HepG2 (cell line): ENCODE measurements at regions not wholly inside any gene's neighbourhood (a gene's known extent, or its start where the extent isn't known, plus 50 kb on each side); places are given as distances from the start of the nearest gene placed in this dataset.

Source experiments
- ATAC-seq: fragments of 200-7000 bp; cut with Tn5 transposase; 3 replicates; pipeline ENCODE4 v1.9.1; 2020; ENCODE audit warnings: mild to moderate bottlenecking, moderate library complexity
- BruUV-seq: library from RNA; stranded (reverse); fragments of 400-500 nt; replicated peaks from 2 replicates; lab custom pipeline; 2021; lab: Mats Ljungman, UMichigan
- CTCF ChIA-PET: fragments of 300-600 bp; formaldehyde crosslinking; extraction: SDS; loops from one replicate; lab custom pipeline; 2021; ENCODE audit warnings: low total read pairs, inconsistent platforms, low intra/inter-chr PET ratio; lab: Yijun Ruan, JAX
- POLR2A ChIA-PET: fragments of 350-600 bp; sonication (Branson Sonifier 250); formaldehyde crosslinking; loops from one replicate; lab custom pipeline; 2020; ENCODE audit warnings: antibody characterized with exemption, inconsistent platforms; lab: Yijun Ruan, JAX
- DNase-seq: peaks from one replicate; pipeline ENCODE4 v3.0.0-alpha.2; 2015; ENCODE audit warnings: low spot score
- FAIRE-seq: peaks from 3 replicates; lab custom pipeline; 2011; peaks lifted over from hg19 to GRCh38; lab: Jason Lieb, UNC
- H2AFZ ChIP-seq: one replicate; pipeline ENCODE4 v1.6.1; 2011; ENCODE audit warnings: low read length, inconsistent platforms
- H3K27ac ChIP-seq: fragments of 300-600 bp; 3 replicates; pipeline ENCODE4 v1.8.0; 2011; ENCODE audit warnings: mixed run types, mild to moderate bottlenecking, mixed read lengths, low read length, inconsistent platforms; ENCODE audit not compliant: insufficient read depth; ENCODE audit errors: extremely low read length
- H3K27me3 ChIP-seq, 2 experiments: fragments of 200-600 bp in 1 of 2; 2 replicates in 1 of 2; 3 replicates in 1 of 2; pipeline versions ENCODE4 v1.6.0 to v1.8.0; 2011; ENCODE audit warnings: low read length in 2 of 2, mild to moderate bottlenecking in 2 of 2, moderate library complexity in 2 of 2, inconsistent platforms in 1 of 2; ENCODE audit not compliant: insufficient read depth in 2 of 2, control insufficient read depth in 1 of 2
- H3K36me3 ChIP-seq, 2 experiments: fragments of 200-600 bp in 1 of 2; replicated peaks in 1 of 2; 2 replicates in 1 of 2; 3 replicates in 1 of 2; pipeline versions ENCODE4 v1.5.1 to v1.8.0; 2011; ENCODE audit warnings: low read length in 2 of 2, inconsistent platforms in 1 of 2; ENCODE audit not compliant: insufficient read depth in 2 of 2, control insufficient read depth in 1 of 2
- H3K4me1 ChIP-seq: 2 replicates; pipeline ENCODE4 v1.5.1; 2012; ENCODE audit warnings: low read length, inconsistent platforms; ENCODE audit not compliant: insufficient read depth
- H3K4me2 ChIP-seq: 2 replicates; pipeline ENCODE4 v1.6.0; 2011; ENCODE audit warnings: low read depth, low read length, inconsistent platforms
- H3K4me3 ChIP-seq, 3 experiments: fragments of 200-600 bp in 1 of 3; sonication (generic), shearing (Covaris generic) in 1 of 3; replicated peaks in 1 of 3; 2 replicates each; pipeline ENCODE4 v1.5.1; 2011 to 2016; ENCODE audit warnings: low read length in 3 of 3, inconsistent platforms in 2 of 3, low read depth in 2 of 3, mild to moderate bottlenecking in 2 of 3, control low read depth in 1 of 3, mixed read lengths in 1 of 3; ENCODE audit not compliant: insufficient read depth in 1 of 3
- H3K79me2 ChIP-seq: one replicate; pipeline ENCODE4 v1.6.1; 2011; ENCODE audit warnings: low read length, inconsistent platforms; ENCODE audit not compliant: insufficient read depth
- H3K9ac ChIP-seq: 2 replicates; pipeline ENCODE4 v1.6.0; 2011; ENCODE audit warnings: mild to moderate bottlenecking, low read depth, low read length, inconsistent platforms; ENCODE audit not compliant: insufficient read depth
- H3K9me3 ChIP-seq: 2 replicates; pipeline ENCODE4 v1.5.1; 2012; ENCODE audit warnings: mild to moderate bottlenecking, low read length
- H4K20me1 ChIP-seq: 2 replicates; pipeline ENCODE4 v1.6.0; 2011; ENCODE audit warnings: inconsistent platforms, mild to moderate bottlenecking, low read length, moderate library complexity; ENCODE audit not compliant: insufficient read depth
- AGO1 ChIP-seq: fragments of 200-400 bp; formaldehyde crosslinking; IDR thresholded peaks from 2 replicates; pipeline ENCODE4 v1.6.1; 2017; ENCODE audit warnings: mild to moderate bottlenecking, low read depth, low read length, moderate library complexity; ENCODE audit not compliant: poor library complexity, severe bottlenecking
- CC2D1A ChIP-seq: sonication (generic); formaldehyde crosslinking; IDR thresholded peaks from 2 replicates; pipeline ENCODE4 v1.8.1; 2023; ENCODE audit warnings: mild to moderate bottlenecking, missing genetic modification reagents
- MEIS2 ChIP-seq: sonication (generic); formaldehyde crosslinking; IDR thresholded peaks from 2 replicates; pipeline ENCODE4 v1.9.0; 2021; ENCODE audit warnings: mild to moderate bottlenecking, missing genetic modification reagents
- SOX5 ChIP-seq: IDR thresholded peaks from 2 replicates; pipeline ENCODE4 v1.6.1; 2016; ENCODE audit warnings: borderline replicate concordance
- TCF7 ChIP-seq: sonication (generic); IDR thresholded peaks from 2 replicates; pipeline ENCODE4 v1.6.1; 2016; ENCODE audit warnings: antibody characterized with exemption, low read depth
- ZKSCAN5 ChIP-seq: sonication (generic); formaldehyde crosslinking; IDR thresholded peaks from 2 replicates; pipeline ENCODE4 v1.5.1; 2020; ENCODE audit warnings: mild to moderate bottlenecking, missing genetic modification reagents
- ZNF136 ChIP-seq: sonication (generic); formaldehyde crosslinking; IDR thresholded peaks from 2 replicates; pipeline ENCODE4 v1.8.1; 2022; ENCODE audit warnings: low read depth, mild to moderate bottlenecking, moderate library complexity, missing genetic modification reagents
- ZNF724P ChIP-seq: sonication (generic); formaldehyde crosslinking; IDR thresholded peaks from 2 replicates; pipeline ENCODE4 v1.8.0; 2022; ENCODE audit warnings: missing genetic modification reagents, borderline replicate concordance
- ZNF878 ChIP-seq: sonication (generic); formaldehyde crosslinking; IDR thresholded peaks from 2 replicates; pipeline ENCODE4 v1.8.1; 2023; ENCODE audit warnings: mild to moderate bottlenecking, missing genetic modification reagents, moderate library complexity
- WGBS: methylation state at CpG from one replicate; pipeline ENCODE4 v1.1.6; 2017; ENCODE audit warnings: low lambda C conversion rate; 5-methylcytosine and 5-hydroxymethylcytosine counted together
- in situ Hi-C: cut with HindIII; loops from 2 replicates; pipeline ENCODE4 v1.10.0; 2017; ENCODE audit warnings: low pct_unique_long_range_greater_than_20kb; ENCODE audit not compliant: extremely low pct_ligation_motif_present
- intact Hi-C: fragments of 100-400 bp; cut with micrococcal nuclease; formaldehyde crosslinking; loops from one replicate; pipeline ENCODE4 v1.10.0; 2022; ENCODE audit not compliant: unreplicated experiment
- TF ChIP-seq, protein P1 (sequence below): sonication (generic); formaldehyde crosslinking; IDR thresholded peaks from 2 replicates; pipeline ENCODE4 v1.8.1; 2022; ENCODE audit warnings: mild to moderate bottlenecking, missing genetic modification reagents
- TF ChIP-seq, protein P2 (sequence below): sonication (generic); formaldehyde crosslinking; IDR thresholded peaks from 2 replicates; pipeline ENCODE4 v1.5.0; 2020; ENCODE audit warnings: mild to moderate bottlenecking, missing genetic modification reagents
- TF ChIP-seq, protein P3 (sequence below): sonication (generic); formaldehyde crosslinking; conservative IDR thresholded peaks from 2 replicates; pipeline ENCODE4 v1.4.0; 2020; ENCODE audit warnings: mild to moderate bottlenecking, missing genetic modification reagents, moderate library complexity
- TF ChIP-seq, protein P4 (sequence below): sonication (generic); formaldehyde crosslinking; IDR thresholded peaks from 2 replicates; pipeline ENCODE4 v1.5.0; 2020; ENCODE audit warnings: mild to moderate bottlenecking, missing genetic modification reagents

DNA sequence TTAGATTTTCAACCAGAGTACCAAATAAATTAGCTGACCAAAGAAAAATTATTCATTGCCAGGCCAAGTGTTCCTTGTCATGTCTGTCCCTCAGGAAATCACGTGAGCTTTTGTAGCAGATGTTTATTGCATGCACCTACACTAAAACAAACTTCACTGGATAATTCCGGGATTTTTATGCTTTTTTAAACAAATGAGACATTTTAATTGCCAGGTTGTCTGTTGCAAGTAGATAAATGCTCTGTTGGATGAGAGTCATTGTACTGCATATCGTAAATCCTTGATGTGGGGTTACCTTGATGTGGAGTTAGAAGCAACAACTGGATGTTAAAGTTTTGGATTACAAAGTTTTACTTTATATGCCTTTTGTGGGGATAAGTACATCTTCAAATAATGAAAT lies 1187.7 kb upstream of the PCDH9 start (continued):
- TF ChIP-seq ZNF724P (no peak), ZKSCAN5 (CRISPR knock-in tag) (no peak), SOX5 (CRISPR knock-in tag) (no peak)
- TF ChIP-seq, all 625 proteins: peak for 0

DNA sequence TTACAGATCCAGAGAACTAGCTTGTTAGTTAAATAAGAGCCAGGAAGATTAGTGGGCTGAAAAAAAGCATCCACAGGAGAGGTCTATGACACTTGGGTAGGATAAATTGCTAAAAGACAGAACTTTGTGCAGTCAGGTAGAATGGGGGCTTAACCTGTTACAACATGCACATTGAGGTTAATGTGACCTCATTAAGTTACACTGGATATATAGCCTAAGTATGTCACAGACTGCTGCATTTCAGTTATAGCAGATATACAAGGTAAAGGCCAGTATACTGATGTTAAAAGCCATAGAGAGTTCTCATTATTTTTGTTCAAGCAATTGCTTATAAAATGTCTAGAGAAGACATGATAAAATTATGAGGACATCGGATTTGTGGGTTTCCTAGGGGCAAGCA lies 1179.9 kb upstream of the PCDH9 start:
- H4K20me1 ChIP-seq = no peaks in the 10 kb centered on the region
- ChIA-PET POLR2A (no interaction called here), CTCF (no interaction called here)
- in situ Hi-C loops = no loop called here
- no peaks in the 10 kb centered on the region for H3K36me3 ChIP-seq
- no peaks in the 10 kb centered on the region for H3K27me3 ChIP-seq
- no peaks in the 10 kb centered on the region for H3K79me2 ChIP-seq
- H3K4me3 ChIP-seq = no peak overlapping the region
- ATAC-seq (no peak), DNase-seq (no peak), FAIRE-seq (no peak)
- no peaks in the 10 kb centered on the region for H3K4me1 ChIP-seq
- H3K27ac ChIP-seq = no peak overlapping the region
- no TSS peak for BruUV-seq
- WGBS = 12% methylated on average over 1 of the region's 1 CpG
- H3K9ac ChIP-seq = no peak overlapping the region
- H2AFZ ChIP-seq = no peak overlapping the region
- H3K9me3 ChIP-seq = peaks cover 14% of the 10 kb centered on the region; the same call in 1 of the 2 replicates
- no peak overlapping the region for H3K4me2 ChIP-seq
- intact Hi-C loops = no loop called here
- TF ChIP-seq CC2D1A = no peak
- no peak for TF ChIP-seq TCF7
- TF ChIP-seq, protein P1, sequence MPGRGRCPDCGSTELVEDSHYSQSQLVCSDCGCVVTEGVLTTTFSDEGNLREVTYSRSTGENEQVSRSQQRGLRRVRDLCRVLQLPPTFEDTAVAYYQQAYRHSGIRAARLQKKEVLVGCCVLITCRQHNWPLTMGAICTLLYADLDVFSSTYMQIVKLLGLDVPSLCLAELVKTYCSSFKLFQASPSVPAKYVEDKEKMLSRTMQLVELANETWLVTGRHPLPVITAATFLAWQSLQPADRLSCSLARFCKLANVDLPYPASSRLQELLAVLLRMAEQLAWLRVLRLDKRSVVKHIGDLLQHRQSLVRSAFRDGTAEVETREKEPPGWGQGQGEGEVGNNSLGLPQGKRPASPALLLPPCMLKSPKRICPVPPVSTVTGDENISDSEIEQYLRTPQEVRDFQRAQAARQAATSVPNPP (CRISPR knock-in tag) = no peak
- TF ChIP-seq MEIS2 = no peak
- TF ChIP-seq, protein P2, sequence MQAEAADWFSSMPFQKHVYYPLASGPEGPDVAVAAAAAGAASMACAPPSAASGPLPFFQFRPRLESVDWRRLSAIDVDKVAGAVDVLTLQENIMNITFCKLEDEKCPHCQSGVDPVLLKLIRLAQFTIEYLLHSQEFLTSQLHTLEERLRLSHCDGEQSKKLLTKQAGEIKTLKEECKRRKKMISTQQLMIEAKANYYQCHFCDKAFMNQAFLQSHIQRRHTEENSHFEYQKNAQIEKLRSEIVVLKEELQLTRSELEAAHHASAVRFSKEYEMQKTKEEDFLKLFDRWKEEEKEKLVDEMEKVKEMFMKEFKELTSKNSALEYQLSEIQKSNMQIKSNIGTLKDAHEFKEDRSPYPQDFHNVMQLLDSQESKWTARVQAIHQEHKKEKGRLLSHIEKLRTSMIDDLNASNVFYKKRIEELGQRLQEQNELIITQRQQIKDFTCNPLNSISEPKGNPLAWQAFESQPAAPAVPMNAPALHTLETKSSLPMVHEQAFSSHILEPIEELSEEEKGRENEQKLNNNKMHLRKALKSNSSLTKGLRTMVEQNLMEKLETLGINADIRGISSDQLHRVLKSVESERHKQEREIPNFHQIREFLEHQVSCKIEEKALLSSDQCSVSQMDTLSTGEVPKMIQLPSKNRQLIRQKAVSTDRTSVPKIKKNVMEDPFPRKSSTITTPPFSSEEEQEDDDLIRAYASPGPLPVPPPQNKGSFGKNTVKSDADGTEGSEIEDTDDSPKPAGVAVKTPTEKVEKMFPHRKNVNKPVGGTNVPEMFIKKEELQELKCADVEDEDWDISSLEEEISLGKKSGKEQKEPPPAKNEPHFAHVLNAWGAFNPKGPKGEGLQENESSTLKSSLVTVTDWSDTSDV (CRISPR knock-in tag) = no peak
- TF ChIP-seq ZNF136 (CRISPR knock-in tag) = no peak
- TF ChIP-seq ZNF878 (CRISPR knock-in tag) = no peak
- TF ChIP-seq, protein P3, sequence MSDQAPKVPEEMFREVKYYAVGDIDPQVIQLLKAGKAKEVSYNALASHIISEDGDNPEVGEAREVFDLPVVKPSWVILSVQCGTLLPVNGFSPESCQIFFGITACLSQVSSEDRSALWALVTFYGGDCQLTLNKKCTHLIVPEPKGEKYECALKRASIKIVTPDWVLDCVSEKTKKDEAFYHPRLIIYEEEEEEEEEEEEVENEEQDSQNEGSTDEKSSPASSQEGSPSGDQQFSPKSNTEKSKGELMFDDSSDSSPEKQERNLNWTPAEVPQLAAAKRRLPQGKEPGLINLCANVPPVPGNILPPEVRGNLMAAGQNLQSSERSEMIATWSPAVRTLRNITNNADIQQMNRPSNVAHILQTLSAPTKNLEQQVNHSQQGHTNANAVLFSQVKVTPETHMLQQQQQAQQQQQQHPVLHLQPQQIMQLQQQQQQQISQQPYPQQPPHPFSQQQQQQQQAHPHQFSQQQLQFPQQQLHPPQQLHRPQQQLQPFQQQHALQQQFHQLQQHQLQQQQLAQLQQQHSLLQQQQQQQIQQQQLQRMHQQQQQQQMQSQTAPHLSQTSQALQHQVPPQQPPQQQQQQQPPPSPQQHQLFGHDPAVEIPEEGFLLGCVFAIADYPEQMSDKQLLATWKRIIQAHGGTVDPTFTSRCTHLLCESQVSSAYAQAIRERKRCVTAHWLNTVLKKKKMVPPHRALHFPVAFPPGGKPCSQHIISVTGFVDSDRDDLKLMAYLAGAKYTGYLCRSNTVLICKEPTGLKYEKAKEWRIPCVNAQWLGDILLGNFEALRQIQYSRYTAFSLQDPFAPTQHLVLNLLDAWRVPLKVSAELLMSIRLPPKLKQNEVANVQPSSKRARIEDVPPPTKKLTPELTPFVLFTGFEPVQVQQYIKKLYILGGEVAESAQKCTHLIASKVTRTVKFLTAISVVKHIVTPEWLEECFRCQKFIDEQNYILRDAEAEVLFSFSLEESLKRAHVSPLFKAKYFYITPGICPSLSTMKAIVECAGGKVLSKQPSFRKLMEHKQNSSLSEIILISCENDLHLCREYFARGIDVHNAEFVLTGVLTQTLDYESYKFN (CRISPR knock-in tag) = no peak
- no peak for TF ChIP-seq AGO1
- TF ChIP-seq, protein P4, sequence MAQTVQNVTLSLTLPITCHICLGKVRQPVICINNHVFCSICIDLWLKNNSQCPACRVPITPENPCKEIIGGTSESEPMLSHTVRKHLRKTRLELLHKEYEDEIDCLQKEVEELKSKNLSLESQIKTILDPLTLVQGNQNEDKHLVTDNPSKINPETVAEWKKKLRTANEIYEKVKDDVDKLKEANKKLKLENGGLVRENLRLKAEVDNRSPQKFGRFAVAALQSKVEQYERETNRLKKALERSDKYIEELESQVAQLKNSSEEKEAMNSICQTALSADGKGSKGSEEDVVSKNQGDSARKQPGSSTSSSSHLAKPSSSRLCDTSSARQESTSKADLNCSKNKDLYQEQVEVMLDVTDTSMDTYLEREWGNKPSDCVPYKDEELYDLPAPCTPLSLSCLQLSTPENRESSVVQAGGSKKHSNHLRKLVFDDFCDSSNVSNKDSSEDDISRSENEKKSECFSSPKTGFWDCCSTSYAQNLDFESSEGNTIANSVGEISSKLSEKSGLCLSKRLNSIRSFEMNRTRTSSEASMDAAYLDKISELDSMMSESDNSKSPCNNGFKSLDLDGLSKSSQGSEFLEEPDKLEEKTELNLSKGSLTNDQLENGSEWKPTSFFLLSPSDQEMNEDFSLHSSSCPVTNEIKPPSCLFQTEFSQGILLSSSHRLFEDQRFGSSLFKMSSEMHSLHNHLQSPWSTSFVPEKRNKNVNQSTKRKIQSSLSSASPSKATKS (CRISPR knock-in tag) = no peak
